Kidney (tissue), 13 donors: ENCODE measurements at regions not wholly inside any gene's neighbourhood (a gene's known extent, or its start where the extent isn't known, plus 50 kb on each side); places are given as distances from the start of the nearest gene placed in this dataset.

Source experiments
- DNase-seq, 5 donors: peaks; one replicate each; pipeline ENCODE4 v3.0.0-alpha.2; 2013 to 2020
- FAIRE-seq: peaks from 2 replicates; lab custom pipeline; 2012; peaks lifted over from hg19 to GRCh38; lab: Jason Lieb, UNC
- H3K27ac ChIP-seq, 2 donors: one replicate each; pipeline ENCODE4 v1.7.0; 2013; ENCODE audit warnings: low read depth in 2 of 2, low read length in 2 of 2, inconsistent platforms in 1 of 2
- H3K27me3 ChIP-seq: one replicate; pipeline ENCODE4 v1.7.1; 2013; ENCODE audit warnings: low read length, inconsistent platforms; ENCODE audit not compliant: control insufficient read depth, insufficient read depth
- H3K36me3 ChIP-seq, 3 donors: one replicate each; pipeline versions ENCODE4 v1.7.0 to v1.7.1; 2013; ENCODE audit warnings: low read length in 3 of 3, control low read depth in 1 of 3, inconsistent platforms in 1 of 3; ENCODE audit not compliant: insufficient read depth in 3 of 3, control insufficient read depth in 2 of 3
- H3K4me1 ChIP-seq, 3 donors: one replicate each; pipeline versions ENCODE4 v1.7.0 to v1.7.1; 2013; ENCODE audit warnings: low read length in 3 of 3, inconsistent platforms in 1 of 3, low read depth in 1 of 3; ENCODE audit not compliant: control insufficient read depth in 2 of 3, insufficient read depth in 2 of 3
- H3K4me3 ChIP-seq, 3 donors: one replicate each; pipeline versions ENCODE4 v1.7.0 to v1.8.1; 2013; ENCODE audit warnings: low read length in 3 of 3, control low read depth in 1 of 3, inconsistent platforms in 1 of 3
- H3K9ac ChIP-seq, 3 donors: one replicate each; pipeline versions ENCODE4 v1.7.0 to v1.7.1; 2013; ENCODE audit warnings: low read length in 3 of 3, control low read depth in 1 of 3, inconsistent platforms in 1 of 3
- H3K9me3 ChIP-seq, 3 donors: one replicate each; pipeline versions ENCODE4 v1.7.0 to v1.7.1; 2013; ENCODE audit warnings: low read length in 3 of 3, control low read depth in 1 of 3, inconsistent platforms in 1 of 3; ENCODE audit not compliant: control insufficient read depth in 2 of 3, insufficient read depth in 1 of 3
- CTCF ChIP-seq: IDR thresholded peaks from 3 replicates; pipeline ENCODE4 v1.5.1; 2012; ENCODE audit warnings: mild to moderate bottlenecking, moderate library complexity, borderline replicate concordance; ENCODE audit not compliant: insufficient read depth; ENCODE audit errors: extremely low read depth
- intact Hi-C: fragments of 100-400 bp; cut with DNase I; formaldehyde crosslinking; loops from one replicate; pipeline ENCODE4 v1.11.1; 2022
- donor health status: control.
- donor health status: control.
- donor health status: control.
- donor health status: control.
- donor health status: control.
- donor health status: DM: yes; HTN: yes; CAD: no.
- donor health status: Normal renal cell carcinoma (clear cell type).

- Histone ChIP-seq H3K27ac (no peak overlapping the region), H3K9ac (no peak overlapping the region), H3K9me3 (peaks cover 0 to 3% (median 2%) of the 10 kb centered on the region in 3 donors), H3K4me3 (no peak overlapping the region), H3K27me3 (no peaks in the 10 kb centered on the region), H3K36me3 (no peaks in the 10 kb centered on the region), H3K4me1 (no peaks in the 10 kb centered on the region)
- FAIRE-seq, result no peak
- no peak for TF ChIP-seq CTCF
- intact Hi-C loops, result no loop called here
- no peak for DNase-seq
These were observed 407.7 kb upstream of the SALL3 start for GRCh38 chr18:78571831-78572347.

GRCh38 chr18:78573773-78574172, 405.8 kb upstream of the SALL3 start:
- Histone ChIP-seq H3K27me3 (no peaks in the 10 kb centered on the region), H3K4me3 (no peak overlapping the region), H3K9me3 (peaks cover 0 to 3% (median 2%) of the 10 kb centered on the region in 3 donors), H3K27ac (no peak overlapping the region), H3K9ac (no peak overlapping the region), H3K4me1 (no peaks in the 10 kb centered on the region), H3K36me3 (no peaks in the 10 kb centered on the region)
- DNase-seq, result no peak
- TF ChIP-seq CTCF, result no peak
- intact Hi-C loops, result no loop called here
- no peak for FAIRE-seq

GRCh38 chr18:78576967-78577366, 402.7 kb upstream of the SALL3 start:
- Histone ChIP-seq H3K9ac (no peak overlapping the region), H3K4me3 (no peak overlapping the region), H3K9me3 (peaks cover 0 to 3% (median 2%) of the 10 kb centered on the region in 3 donors), H3K27ac (no peak overlapping the region), H3K27me3 (no peaks in the 10 kb centered on the region), H3K4me1 (no peaks in the 10 kb centered on the region), H3K36me3 (no peaks in the 10 kb centered on the region)
- TF ChIP-seq CTCF, result no peak
- DNase-seq (no peak), FAIRE-seq (no peak)
- intact Hi-C loops, result no loop called here

- Histone ChIP-seq H3K27ac (no peak overlapping the region), H3K27me3 (no peaks in the 10 kb centered on the region), H3K9me3 (peaks cover 0 to 3% (median 2%) of the 10 kb centered on the region in 3 donors), H3K4me3 (no peak overlapping the region), H3K36me3 (no peaks in the 10 kb centered on the region), H3K4me1 (no peaks in the 10 kb centered on the region), H3K9ac (no peak overlapping the region)
- intact Hi-C loops, result no loop called here
- no peak for TF ChIP-seq CTCF
- no peak for DNase-seq
- FAIRE-seq, result no peak
These were observed 400.2 kb upstream of the SALL3 start for GRCh38 chr18:78579449-78579848.
